ENCODE measurements at regions not wholly inside any gene's neighbourhood (a gene's known extent, or its start where the extent isn't known, plus 50 kb on each side); places are given as distances from the start of the nearest gene placed in this dataset.

GRCh38 chr17:77395501-77396048, 254.8 kb downstream of the SEC14L1 start:
- no peak for TF ChIP-seq CTCF (IDR thresholded peaks at IDR 0.05; ENCODE audit: insufficient read depth, low read length, poor library complexity, severe bottlenecking)
- no peak overlapping the region for H3K4me3 ChIP-seq (ENCODE audit: low read depth, low read length)
- H3K36me3 ChIP-seq (ENCODE audit: control insufficient read depth, insufficient read depth, low read length): no peaks in the 10 kb centered on the region
- no peak for DNase-seq (ENCODE audit: low read depth)
- no peaks in the 10 kb centered on the region for H3K27me3 ChIP-seq (ENCODE audit: control insufficient read depth, insufficient read depth, low read length)

- no peaks in the 10 kb centered on the region for H3K36me3 ChIP-seq (ENCODE audit: control insufficient read depth, insufficient read depth, low read length)
- no peaks in the 10 kb centered on the region for H3K27me3 ChIP-seq (ENCODE audit: control insufficient read depth, insufficient read depth, low read length)
- TF ChIP-seq CTCF (IDR thresholded peaks at IDR 0.05; ENCODE audit: insufficient read depth, low read length, poor library complexity, severe bottlenecking): no peak
- H3K4me3 ChIP-seq (ENCODE audit: low read depth, low read length): no peak overlapping the region
- no peak for DNase-seq (ENCODE audit: low read depth)
These were observed 255.8 kb downstream of the SEC14L1 start for GRCh38 chr17:77396610-77397009.

GRCh38 chr17:77398274-77398673, 257.5 kb downstream of the SEC14L1 start:
- TF ChIP-seq CTCF (IDR thresholded peaks at IDR 0.05; ENCODE audit: insufficient read depth, low read length, poor library complexity, severe bottlenecking): no peak
- peaks cover 2% of the 10 kb centered on the region for H3K36me3 ChIP-seq (ENCODE audit: control insufficient read depth, insufficient read depth, low read length)

GRCh38 chr17:77399319-77399957, 258.7 kb downstream of the SEC14L1 start:
- peaks cover 2% of the 10 kb centered on the region for H3K36me3 ChIP-seq (ENCODE audit: control insufficient read depth, insufficient read depth, low read length)
- H3K27me3 ChIP-seq (ENCODE audit: control insufficient read depth, insufficient read depth, low read length): no peaks in the 10 kb centered on the region

More at GRCh38 chr17:77398274-77398673, 257.5 kb downstream of the SEC14L1 start:
- Histone ChIP-seq H3K4me3 (ENCODE audit: low read depth, low read length) (no peak overlapping the region), H3K27me3 (ENCODE audit: control insufficient read depth, insufficient read depth, low read length) (no peaks in the 10 kb centered on the region)
- DNase-seq (ENCODE audit: low read depth): no peak

GRCh38 chr17:77400445-77400870, 259.7 kb downstream of the SEC14L1 start:
- Histone ChIP-seq H3K36me3 (ENCODE audit: control insufficient read depth, insufficient read depth, low read length) (peaks cover 2% of the 10 kb centered on the region), H3K27me3 (ENCODE audit: control insufficient read depth, insufficient read depth, low read length) (no peaks in the 10 kb centered on the region), H3K4me3 (ENCODE audit: low read depth, low read length) (no peak overlapping the region)
- peak; percentile 16 for TF ChIP-seq CTCF (IDR thresholded peaks at IDR 0.05; ENCODE audit: insufficient read depth, low read length, poor library complexity, severe bottlenecking)
- DNase-seq (ENCODE audit: low read depth): no peak

More at GRCh38 chr17:77399319-77399957, 258.7 kb downstream of the SEC14L1 start:
- no peak for DNase-seq (ENCODE audit: low read depth)
- no peak for TF ChIP-seq CTCF (IDR thresholded peaks at IDR 0.05; ENCODE audit: insufficient read depth, low read length, poor library complexity, severe bottlenecking)
- no peak overlapping the region for H3K4me3 ChIP-seq (ENCODE audit: low read depth, low read length)
